GM19240 (cell line): ENCODE measurements at regions not wholly inside any gene's neighbourhood (a gene's known extent, or its start where the extent isn't known, plus 50 kb on each side); places are given as distances from the start of the nearest gene placed in this dataset.
"Not testable (repeated sequence)": the region's sequence is repeated elsewhere in the genome, so short reads cannot be mapped to it uniquely, and the experiment has no call there.

Experiments used
- DNase-seq: peaks from one replicate; pipeline ENCODE4 v3.0.0; 2011; ENCODE audit warnings: low spot score; ENCODE audit not compliant: insufficient read length

DNA sequence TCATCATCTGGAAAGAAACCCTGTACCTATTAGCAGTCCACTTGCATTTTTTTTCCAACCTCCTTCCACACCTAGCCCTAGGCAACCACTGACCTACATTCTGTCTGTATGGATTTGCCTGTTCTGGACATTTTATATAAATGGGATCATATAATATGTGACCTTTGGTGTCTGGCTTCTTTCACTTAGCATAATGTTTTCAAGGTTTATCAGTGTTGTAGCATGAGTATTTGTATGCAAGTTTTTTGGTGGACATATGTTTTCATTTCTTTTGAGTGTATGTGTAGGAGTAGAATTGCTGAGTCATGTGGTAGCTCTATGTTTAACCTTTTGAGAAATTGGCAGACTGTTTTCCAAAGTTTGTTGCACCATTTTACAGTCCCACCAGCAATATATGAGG is 198.6 kb downstream of the CEP135 start:
- no peak for DNase-seq

DNA sequence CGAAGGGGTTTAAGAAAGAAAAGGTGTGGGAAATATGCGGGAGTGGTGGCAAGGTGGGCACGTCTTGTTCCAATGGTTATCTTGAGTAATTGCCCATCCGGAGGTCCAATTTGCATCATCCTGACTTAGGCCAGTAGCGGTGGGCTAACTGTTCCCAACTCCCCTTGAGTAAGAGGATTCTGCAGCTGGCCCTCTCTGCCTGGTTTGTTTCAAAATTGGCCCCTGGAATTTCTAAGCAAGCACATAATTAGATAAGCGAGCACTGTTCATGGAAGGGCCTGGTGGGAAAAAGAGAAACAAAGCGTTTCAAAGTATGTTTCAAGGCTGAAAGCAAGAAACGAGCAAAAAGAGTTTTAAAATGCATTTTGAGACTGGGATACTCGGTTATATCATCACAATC is 198.2 kb downstream of the CEP135 start:
- DNase-seq = no peak

DNA sequence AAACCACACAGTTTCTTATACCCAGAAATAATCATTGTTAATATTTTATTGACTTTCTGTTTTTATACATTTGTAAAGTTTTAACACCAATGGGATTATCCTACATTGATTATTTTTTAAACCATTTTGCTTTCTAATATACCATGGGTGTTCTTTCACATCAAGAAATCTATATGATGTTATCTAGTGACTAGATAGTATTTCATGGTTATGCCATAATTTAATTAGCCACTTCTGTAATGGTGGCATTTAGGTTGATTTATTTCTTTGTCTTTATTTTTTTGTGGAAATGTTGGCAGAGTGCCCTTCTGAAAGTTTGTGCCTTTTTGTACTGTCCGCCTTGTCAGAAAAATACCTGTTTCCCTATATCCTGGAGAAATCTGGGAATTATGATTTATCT is 193.3 kb downstream of the CEP135 start:
- no peak for DNase-seq

DNA sequence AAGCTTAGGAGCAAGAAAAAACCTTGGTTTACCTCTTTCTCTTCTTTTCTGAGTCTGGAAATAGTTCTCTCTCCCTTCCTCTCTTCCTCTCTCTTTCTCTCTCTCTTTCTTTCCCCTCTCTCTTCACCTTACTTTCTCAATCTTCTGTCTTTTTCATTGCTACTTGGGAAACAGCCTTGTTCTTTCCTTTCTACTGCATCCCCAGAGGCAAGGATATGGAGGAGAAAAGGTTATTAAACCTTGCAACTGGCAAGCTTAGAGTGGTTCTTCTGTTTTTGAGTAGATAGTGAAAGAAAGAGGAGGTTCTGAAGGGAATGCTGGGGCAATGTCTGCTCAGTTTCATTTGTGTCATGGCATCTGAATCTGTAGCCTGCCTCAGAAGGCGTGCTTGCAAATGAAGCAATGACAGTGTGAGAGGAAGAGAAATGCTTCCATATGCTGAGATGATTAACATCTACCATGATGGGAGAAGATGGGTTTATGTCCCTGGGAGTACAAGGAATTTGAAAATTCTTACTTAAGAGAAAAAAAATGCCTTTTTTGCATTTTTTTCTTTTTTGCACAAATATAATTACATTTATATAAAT is 190.6 kb downstream of the CEP135 start:
- no peak for DNase-seq

DNA sequence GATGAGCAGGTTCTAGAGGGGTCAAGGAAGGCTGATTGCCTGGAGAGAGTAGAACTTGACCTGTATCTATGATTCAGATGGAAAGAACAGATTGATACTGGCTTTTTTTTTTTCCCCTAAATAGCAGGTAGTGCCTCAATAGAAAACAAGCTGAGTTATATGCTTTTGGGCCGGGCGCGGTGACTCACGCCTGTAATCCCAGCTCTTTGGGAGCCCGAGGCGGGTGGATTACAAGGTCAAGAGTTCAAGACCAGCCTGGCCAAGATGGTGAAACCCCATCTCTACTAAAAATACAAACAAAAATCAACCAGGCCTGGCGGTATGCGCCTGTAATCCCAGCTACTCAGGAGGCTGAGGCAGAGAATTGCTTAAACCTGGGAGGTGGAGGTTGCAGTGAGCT is 186.1 kb downstream of the CEP135 start:
- not testable (repeated sequence) for DNase-seq

DNA sequence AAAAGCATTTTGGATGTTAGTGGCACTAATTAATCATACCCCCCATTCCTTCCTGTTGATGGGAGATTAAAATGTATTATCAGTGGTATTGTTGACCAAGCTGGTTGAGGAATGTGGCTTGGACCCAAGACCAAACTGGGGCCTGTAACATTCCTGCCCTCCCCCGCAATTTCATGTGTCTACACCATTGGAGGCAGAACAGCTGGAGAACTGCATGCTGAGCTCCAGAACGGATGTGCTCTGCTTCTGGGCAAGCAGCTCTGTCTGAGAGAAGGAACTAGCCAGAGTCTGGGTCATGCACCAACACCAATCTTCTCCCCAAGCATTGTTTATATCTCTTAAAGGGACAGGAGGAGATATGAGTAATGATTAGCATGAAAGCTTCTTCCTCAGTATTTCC is 185.5 kb downstream of the CEP135 start:
- no peak for DNase-seq

DNA sequence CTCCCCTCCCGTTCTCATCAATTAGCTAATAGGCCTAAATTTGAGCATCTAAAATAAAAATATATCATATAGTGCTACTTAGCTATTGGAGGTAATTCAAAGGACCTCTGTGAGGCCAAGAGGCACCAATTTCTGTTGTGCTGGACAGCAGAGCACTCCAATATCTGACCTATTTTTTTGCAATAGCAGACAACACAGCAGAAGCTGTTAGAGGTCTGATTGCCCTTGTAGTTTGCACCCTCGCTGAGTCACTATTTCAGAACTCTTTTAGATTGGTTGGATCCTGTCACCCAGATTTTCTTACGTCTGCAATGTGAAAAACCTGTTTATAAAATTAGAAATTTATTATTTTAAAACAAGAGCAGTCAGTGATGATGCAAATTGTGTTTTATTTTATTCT is 184.1 kb downstream of the CEP135 start:
- no peak for DNase-seq

DNA sequence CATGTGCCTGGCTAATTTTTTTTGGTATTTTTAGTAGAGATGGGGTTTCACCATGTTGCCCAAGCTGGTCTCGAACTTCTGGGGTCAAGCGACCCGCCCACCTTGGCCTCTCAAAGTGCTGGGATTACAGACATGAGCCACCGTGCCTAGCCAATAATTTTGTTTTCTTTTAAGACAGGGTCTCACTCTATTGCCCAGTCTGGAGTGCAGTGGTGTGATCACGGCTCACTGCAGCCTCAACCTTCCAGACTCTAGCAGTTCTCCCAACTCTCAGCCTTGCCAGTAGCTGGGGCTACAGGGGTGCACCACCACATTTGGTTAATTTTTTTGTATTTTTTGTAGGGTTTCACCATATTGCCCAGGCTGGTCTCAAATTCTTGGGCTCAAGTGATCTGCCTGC is 183.4 kb downstream of the CEP135 start:
- not testable (repeated sequence) for DNase-seq

DNA sequence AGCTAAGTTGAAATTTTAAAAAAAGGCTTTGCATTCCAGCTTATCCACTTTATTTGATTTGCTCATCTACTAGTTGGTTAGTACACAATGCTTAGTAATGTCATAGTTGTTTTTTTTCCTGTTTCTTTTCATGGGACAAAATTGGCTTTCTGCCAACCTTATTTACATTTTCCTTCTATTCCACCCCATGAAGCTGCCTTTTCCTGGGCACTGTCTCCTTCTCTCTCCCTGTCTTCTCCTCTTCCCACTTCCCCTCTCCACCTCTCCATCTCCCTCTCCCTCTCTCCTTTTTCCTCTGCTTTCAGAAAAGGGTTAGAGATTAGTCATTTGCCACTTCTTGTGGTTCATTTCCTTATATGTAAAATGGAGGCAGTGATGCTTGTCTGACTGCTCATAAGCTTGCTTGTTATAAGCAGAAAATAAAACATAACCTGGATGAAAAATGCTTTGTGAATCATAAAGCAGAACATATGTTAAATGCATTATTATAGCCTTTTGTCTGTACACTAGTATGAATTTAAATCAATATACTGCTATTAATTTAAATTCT is 181.9 kb downstream of the CEP135 start:
- no peak for DNase-seq

DNA sequence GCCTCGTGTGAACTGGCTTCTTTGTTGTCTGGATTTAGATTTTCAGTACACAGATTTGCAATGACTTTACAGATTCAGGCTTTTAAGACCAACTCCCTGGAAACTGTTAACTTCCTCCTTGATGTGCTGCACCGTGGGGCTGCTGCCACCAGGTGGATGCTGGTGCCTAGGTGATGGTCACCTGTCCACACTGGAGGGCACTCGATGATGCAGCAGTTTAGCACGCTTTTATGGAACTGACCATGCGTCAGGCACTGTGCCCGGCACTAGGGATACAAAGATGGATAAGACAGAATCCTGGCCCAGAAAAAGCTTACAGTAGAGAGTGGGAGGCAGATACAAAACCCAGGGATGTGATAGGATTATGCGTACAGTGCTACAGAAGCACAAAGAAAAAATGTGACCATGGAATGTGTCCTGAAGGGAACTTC is 180.7 kb downstream of the CEP135 start:
- peak; percentile 1 for DNase-seq

DNA sequence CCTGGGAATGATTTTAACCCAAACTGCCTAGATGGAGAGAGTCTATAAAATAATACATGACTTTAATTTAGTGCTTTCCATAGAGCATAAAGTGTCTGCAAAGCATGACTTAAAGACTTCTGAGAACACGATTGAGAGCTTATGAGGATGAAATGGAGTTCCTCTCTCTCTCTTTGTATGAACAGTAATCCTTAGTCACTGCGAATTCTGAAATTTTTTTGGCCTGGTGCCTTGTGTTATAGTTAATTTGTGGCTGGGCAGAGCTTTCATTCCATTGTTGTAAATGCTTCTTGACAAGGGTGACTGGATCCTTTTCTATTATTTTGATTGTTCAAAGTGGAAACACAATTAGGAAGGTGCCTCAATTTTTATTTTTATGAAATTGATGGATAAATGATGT is 179.5 kb downstream of the CEP135 start:
- DNase-seq = no peak

DNA sequence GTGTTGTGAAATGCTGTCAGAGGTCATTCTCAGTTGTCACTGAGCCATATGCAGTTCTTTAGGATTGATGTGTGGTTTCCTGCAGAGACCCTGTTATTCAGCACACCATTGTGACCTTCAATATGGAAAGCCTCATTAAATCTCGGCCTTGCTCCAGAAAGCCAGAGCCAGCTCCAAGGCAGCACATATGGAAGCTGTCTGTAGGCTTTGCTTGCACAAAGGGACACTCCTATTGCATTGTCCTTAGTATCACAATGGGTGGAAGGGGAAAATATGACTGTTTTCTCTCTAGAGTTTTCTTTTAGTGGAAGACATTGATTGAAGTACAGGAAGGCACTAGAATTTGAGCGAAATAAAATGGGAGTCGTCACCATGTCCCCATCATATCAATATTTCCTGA is 179.0 kb downstream of the CEP135 start:
- no peak for DNase-seq

DNA sequence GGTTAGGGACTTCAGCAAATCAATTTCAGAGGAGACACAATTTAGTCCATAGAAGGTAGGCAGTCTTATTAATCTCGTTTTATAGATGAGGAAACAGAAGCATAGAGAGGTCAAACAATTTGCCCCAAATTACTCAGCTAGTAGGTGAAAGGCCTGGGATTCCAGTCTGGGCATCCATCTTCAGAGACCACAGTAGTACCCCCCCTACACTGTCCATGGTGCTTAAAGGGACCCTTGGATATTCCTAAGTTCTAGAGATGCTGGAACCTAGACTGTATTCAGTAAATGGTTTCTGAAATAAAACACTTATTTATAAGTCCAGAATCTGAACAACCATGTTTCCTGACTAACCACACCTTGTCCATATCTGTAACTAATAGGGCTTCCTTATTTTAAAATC is 174.8 kb downstream of the CEP135 start:
- DNase-seq = no peak

DNA sequence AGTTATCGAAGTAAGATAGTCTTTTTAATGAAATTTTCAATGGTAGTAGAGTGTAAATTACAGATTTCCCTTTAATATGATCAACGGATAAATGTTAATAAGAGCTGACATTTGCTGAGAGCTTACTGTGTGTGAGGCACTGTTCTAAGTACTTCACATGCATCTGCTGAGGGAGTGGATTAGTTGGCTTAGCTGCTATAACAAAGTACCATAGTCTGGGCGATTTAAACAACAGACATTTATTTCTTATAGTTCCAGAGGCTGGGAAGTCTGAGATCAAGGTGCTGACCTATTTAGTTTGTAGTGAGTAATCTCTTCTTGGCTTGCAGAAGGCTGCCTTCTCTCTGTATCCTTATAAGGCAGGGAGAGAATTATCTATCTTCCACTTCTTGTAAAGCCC is 174.3 kb downstream of the CEP135 start:
- DNase-seq = no peak

DNA sequence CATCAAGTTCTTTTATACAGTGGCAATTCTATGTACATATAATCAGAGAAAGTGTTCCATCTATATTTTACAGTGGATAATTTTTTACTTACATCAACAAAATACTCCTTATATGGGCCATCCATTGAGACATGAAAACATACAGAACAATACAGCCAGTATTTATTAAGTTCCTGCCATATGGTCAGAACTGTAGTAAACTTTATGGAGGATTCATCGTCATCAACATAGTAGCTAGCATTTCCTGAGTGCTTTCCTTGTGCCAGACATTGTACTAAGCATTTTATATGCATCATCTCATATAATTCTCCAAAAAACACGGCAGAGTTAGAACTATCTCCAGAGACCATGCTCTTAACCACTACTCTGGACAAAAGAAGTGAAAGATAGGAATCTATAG is 170.1 kb downstream of the CEP135 start:
- no peak for DNase-seq

DNA sequence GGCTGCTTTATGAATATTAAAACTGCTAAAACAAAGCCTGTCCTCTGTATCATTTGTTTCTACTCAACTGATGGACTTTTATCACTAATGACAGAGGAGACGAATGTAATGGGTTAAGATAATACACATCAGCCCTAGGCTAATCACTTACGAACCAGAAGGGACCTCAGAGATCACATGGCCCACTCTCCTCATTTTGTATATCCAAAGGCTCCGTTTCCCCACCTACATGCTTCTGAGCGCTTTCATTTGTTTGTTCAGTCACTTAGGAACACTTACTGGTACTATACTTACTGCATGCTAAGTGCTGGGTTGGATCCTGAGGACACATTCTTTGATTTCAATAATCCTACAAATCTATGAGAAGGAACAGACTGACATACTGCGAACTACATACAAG is 169.3 kb downstream of the CEP135 start:
- DNase-seq = no peak

DNA sequence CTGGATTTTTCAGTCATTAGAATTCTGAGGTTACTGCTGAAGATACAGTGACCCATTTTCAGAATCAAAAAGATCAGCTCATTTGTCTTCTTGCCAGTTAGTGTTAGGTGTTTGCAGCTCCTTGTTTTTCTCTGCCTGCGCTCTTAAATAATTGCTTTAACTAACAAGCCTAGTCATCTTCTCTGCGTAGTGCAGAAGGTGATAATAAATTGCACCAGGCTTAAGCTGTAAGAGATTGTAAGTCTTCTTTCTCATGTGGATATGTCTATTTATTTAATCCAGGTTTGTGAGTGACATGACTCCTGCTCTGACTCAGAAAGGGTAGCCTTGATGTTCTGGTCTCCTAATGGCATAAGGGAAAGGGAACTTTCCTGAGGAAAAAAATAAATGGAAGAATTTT is 167.2 kb downstream of the CEP135 start:
- no peak for DNase-seq

DNA sequence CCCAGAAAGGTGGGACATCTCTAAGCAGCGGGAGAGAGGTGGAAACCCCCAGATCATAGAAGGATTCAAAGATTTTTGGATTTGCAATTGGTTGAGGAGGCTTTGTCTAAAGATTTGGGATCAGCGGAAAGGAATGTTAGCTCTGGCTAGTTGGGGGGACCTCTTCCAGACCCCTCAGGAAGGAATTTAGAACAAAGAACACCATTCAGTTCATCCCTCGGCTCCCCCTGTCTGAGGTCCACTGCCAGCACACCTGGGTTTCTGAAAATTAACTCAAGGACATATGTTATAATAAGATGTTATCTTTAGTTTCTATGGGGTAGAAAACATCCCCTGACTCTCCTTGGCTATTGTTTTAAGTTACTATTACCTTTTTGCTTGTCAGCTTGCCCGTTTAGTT is 163.6 kb downstream of the CEP135 start:
- DNase-seq = no peak

DNA sequence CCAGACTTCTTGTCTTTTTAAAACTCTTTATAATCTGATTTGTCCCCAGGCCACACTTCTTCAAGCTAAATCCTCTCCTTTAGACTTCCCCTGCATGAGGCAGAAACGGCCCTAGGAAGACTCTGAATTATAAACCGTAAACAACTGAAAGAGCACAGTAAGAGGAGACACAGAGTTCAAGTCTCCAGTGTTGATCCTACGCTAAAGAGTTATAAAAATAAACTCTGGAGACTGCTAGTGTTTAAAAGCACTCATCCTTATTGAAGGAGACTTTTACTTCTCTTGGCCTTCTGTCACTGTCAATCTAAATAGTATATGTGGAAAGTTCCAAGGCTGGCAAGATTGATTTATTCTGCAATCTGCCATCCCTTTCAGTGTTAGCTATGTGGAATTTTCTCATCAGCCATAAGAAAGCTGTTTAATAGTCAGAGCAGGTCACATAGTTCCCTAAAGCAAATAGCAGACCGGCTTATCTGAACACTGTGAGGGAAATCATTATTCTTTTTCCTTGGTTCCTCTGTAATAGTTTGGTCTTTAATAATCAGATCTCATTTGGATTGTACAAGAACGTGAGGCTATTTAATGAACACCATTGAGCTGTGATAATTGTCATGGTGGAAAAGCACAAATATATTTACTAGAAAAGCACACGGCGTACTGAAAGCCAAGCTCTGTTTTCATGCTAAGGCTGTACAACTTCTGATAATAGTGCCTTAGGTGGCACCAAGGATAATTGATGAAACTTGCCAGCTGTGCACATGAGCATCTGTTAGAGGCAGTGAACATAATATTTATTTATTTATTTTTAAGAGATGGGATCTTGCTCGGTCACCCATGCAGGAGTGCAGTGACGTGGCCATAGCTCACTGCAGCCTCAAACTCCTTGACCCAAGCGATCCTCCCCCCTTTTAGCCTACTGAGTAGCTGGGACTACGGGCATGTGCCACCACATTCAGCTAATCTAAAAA is 157.7 kb downstream of the CEP135 start:
- DNase-seq = no peak

DNA sequence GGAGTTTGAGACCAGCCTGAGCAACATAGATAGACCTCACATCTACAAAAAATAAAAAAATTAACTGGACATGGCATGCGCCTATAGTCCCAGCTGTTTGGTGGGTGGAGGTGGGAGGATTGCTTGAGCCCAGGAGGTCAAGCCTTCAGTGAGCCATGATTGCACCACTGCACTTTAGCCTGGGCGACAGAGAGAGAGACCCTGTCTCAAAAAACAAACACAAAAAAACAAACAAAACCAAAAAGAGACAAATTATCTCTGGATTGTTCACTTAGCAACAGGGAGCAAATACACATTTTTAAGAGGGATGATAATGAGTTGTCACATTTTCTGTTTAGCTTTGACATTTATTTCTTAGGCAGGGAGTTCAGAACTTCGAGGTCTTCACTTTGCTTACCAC is 155.4 kb downstream of the CEP135 start:
- no peak for DNase-seq

DNA sequence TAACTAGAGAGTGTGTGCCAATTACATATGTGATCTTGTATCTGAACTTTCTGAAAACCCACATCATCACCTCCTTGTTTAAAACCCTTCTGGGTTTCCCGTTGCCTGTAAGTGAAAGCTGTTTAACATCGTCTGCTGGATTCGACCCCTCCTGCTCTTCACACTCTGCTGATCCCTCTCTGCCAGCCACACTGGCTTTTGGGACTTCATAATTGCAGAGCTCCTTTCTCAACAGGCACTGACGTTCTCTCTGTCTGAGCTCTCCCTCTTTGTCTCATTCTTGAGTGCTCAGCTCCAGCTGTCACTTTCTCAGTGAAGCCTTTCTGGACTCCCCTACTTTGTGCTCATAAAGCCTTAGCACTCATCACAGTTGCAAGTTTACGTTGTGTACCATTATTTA is 153.9 kb downstream of the CEP135 start:
- no peak for DNase-seq

DNA sequence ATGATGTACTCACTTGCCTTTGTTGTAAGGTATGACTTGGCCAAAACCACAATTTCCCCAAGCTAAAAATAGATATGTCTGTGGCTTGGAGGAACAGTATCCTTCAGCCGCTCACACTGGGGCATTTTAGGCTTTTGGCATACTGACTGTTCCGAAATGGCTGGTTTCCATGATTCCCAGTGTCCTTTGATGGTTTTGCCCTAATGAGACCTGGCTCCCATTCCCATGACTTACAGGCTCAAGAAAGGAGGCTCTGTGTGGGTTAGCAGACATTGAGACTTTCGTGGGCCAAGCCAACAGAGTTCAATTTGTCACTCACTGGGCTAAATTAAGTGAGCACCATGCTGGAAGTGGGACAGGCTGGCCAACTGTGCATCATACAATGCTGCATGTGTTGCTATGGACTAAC is 150.6 kb downstream of the CEP135 start:
- DNase-seq = no peak

DNA sequence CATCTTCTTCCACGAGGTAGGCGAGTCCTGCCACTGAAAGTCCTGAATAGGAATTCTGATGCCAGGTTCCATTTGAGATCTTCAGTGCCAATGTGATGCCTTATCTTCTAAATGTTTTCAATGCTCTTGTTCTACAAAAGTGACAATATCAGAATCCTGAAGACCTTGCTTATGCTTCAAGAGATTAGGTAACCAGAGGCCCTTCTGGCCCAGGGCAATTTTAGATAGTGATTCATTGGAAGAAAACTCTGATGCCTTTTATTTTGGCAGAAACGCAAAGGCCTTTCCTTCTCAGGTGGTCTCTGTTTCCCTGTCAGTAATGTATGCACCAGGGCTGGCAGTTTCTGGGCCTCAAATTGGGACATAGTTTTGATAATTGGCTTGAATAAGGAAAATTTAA is 144.8 kb downstream of the CEP135 start:
- no peak for DNase-seq
